ENCODE measurements at regions not wholly inside any gene's neighbourhood (a gene's known extent, or its start where the extent isn't known, plus 50 kb on each side); places are given as distances from the start of the nearest gene placed in this dataset.
A peak's percentile ranks its signal among the peaks of the same experiment; 100 is the strongest.

GRCh38 chr19:31668921-31669320 is 319.7 kb upstream of the TSHZ3 start:
- no peak for DNase-seq

GRCh38 chr19:31670931-31671330 is 321.7 kb upstream of the TSHZ3 start:
- DNase-seq: no peak

- DNase-seq: no peak
Measured at GRCh38 chr19:31671411-31672035, 322.3 kb upstream of the TSHZ3 start.

GRCh38 chr19:31674503-31675192 is 325.4 kb upstream of the TSHZ3 start:
- DNase-seq: no peak

- DNase-seq: peak; percentile 9
Measured at GRCh38 chr19:31675193-31675913, 326.1 kb upstream of the TSHZ3 start.

- DNase-seq: no peak
Measured at GRCh38 chr19:31676271-31677004, 327.2 kb upstream of the TSHZ3 start.

- no peak for DNase-seq
Measured at GRCh38 chr19:31678421-31678820, 329.2 kb upstream of the TSHZ3 start.

GRCh38 chr19:31681121-31681520 is 331.9 kb upstream of the TSHZ3 start:
- no peak for DNase-seq

GRCh38 chr19:31693131-31693932 is 344.1 kb upstream of the TSHZ3 start:
- DNase-seq: peak; percentile 7

- DNase-seq: no peak
Measured at GRCh38 chr19:31693933-31694269, 344.7 kb upstream of the TSHZ3 start.

GRCh38 chr19:31694761-31695160 is 345.5 kb upstream of the TSHZ3 start:
- DNase-seq: no peak

GRCh38 chr19:31699421-31699820 is 350.2 kb upstream of the TSHZ3 start:
- no peak for DNase-seq

GRCh38 chr19:31701146-31701545 is 351.9 kb upstream of the TSHZ3 start:
- DNase-seq: no peak

- DNase-seq: no peak
Measured at GRCh38 chr19:31705656-31706055, 356.4 kb upstream of the TSHZ3 start.

- no peak for DNase-seq
Measured at GRCh38 chr19:31706131-31706530, 356.9 kb upstream of the TSHZ3 start.

GRCh38 chr19:31706691-31707620 is 357.7 kb upstream of the TSHZ3 start:
- DNase-seq: no peak

- DNase-seq: no peak
Measured at GRCh38 chr19:31708520-31708919, 359.3 kb upstream of the TSHZ3 start.

- DNase-seq: no peak
Measured at GRCh38 chr19:31709476-31709875, 360.2 kb upstream of the TSHZ3 start.

GRCh38 chr19:31715249-31715945 is 366.2 kb upstream of the TSHZ3 start:
- DNase-seq: no peak

GRCh38 chr19:31716826-31717225 is 367.6 kb upstream of the TSHZ3 start:
- DNase-seq: no peak
